ENCODE measurements at regions not wholly inside any gene's neighbourhood (a gene's known extent, or its start where the extent isn't known, plus 50 kb on each side); places are given as distances from the start of the nearest gene placed in this dataset.

DNA sequence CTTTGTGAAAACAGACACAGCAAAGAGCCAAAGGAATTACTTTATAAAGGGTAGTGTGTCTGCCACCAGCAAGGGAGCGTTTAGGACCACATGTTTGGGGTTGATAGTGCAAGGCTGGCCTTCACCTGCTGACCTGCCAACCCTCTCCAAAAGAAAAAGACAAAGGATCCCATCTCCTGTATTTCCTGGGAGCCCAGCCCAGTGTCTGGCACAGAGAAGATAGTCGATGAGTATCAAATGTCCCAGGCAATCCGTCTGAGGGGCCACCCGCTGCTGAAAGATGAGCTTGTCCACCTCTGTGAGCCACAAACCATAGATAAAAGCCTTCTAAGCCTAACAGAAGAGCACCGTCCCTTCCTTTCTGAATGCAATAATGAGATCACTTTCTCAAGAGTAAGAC lies 154.8 kb upstream of the CTNNB1 start:
- Mint-ChIP-seq H3K36me3 (no peaks in the 10 kb centered on the region), H3K4me1 (peaks cover 7% of the 10 kb centered on the region), H3K4me3 (no peak overlapping the region), H3K27me3 (ENCODE audit: insufficient read depth, low read depth) (peaks cover 3% of the 10 kb centered on the region), H3K27ac (no peak overlapping the region), H3K9me3 (peaks cover 12% of the 10 kb centered on the region)
- peaks cover 14% of the 10 kb centered on the region for H3K9me3 ChIP-seq (ENCODE audit: low read depth)
- no peaks in the 10 kb centered on the region for H3K79me2 ChIP-seq (ENCODE audit: low read depth)
- H2AFZ ChIP-seq (replicated peaks) = no peak overlapping the region
- H3F3A ChIP-seq (ENCODE audit: low read depth) = no peaks in the 10 kb centered on the region
- no peak overlapping the region for H3K9ac ChIP-seq
- no peaks in the 10 kb centered on the region for H4K20me1 ChIP-seq (ENCODE audit: low read depth)
- H3K4me1 ChIP-seq = no peaks in the 10 kb centered on the region
- no peak overlapping the region for H3K4me3 ChIP-seq
- no peak for DNase-seq (ENCODE audit: low spot score)
- no peaks in the 10 kb centered on the region for H3K27me3 ChIP-seq
- no peak overlapping the region for H3K27ac ChIP-seq
- H3K36me3 ChIP-seq = no peaks in the 10 kb centered on the region
- no peak overlapping the region for H3K4me2 ChIP-seq
- TF ChIP-seq EZH2 (IDR thresholded peaks at IDR 0.05) = no peak
- no peak for TF ChIP-seq EZH2phosphoT487 (IDR thresholded peaks at IDR 0.05)
- TF ChIP-seq, protein P1, sequence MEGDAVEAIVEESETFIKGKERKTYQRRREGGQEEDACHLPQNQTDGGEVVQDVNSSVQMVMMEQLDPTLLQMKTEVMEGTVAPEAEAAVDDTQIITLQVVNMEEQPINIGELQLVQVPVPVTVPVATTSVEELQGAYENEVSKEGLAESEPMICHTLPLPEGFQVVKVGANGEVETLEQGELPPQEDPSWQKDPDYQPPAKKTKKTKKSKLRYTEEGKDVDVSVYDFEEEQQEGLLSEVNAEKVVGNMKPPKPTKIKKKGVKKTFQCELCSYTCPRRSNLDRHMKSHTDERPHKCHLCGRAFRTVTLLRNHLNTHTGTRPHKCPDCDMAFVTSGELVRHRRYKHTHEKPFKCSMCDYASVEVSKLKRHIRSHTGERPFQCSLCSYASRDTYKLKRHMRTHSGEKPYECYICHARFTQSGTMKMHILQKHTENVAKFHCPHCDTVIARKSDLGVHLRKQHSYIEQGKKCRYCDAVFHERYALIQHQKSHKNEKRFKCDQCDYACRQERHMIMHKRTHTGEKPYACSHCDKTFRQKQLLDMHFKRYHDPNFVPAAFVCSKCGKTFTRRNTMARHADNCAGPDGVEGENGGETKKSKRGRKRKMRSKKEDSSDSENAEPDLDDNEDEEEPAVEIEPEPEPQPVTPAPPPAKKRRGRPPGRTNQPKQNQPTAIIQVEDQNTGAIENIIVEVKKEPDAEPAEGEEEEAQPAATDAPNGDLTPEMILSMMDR (IDR thresholded peaks at IDR 0.05) = no peak

DNA sequence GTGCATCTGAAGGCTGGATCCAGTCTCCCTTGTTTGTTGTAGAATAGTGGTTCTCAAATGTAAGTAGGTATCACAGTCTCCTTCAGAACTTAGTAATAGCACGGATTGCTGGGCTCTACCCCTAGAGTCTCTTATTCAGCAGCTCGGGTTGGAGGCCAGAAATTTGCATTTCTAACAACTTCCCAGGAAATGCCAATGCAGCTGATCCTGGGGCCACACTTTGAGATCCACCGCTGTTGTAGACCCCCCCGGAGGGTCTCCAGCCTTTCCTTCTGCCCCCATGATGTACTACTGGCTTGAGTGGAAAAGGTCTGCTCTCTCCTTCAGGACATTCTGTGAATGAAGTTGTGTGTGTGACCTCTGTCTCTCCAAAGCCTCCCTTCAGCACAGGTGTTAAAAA lies 153.8 kb upstream of the CTNNB1 start:
- no peak overlapping the region for H2AFZ ChIP-seq (replicated peaks)
- TF ChIP-seq, protein P1 (IDR thresholded peaks at IDR 0.05) = no peak
- no peak for TF ChIP-seq EZH2phosphoT487 (IDR thresholded peaks at IDR 0.05)
- TF ChIP-seq EZH2 (IDR thresholded peaks at IDR 0.05) = no peak
- H3K27me3 ChIP-seq = no peaks in the 10 kb centered on the region
- H3K9me3 ChIP-seq (ENCODE audit: low read depth) = peaks cover 14% of the 10 kb centered on the region
- H3K9ac ChIP-seq = no peak overlapping the region
- no peaks in the 10 kb centered on the region for H3K79me2 ChIP-seq (ENCODE audit: low read depth)
- no peak overlapping the region for H3K4me3 ChIP-seq
- peaks cover 7% of the 10 kb centered on the region for H3K4me1 Mint-ChIP-seq
- H3K36me3 ChIP-seq = no peaks in the 10 kb centered on the region
- no peak overlapping the region for H3K27ac Mint-ChIP-seq
- H3K36me3 Mint-ChIP-seq = no peaks in the 10 kb centered on the region
- H3K4me3 Mint-ChIP-seq = no peak overlapping the region
- H3K27ac ChIP-seq = no peak overlapping the region
- no peak overlapping the region for H3K4me2 ChIP-seq
- H3K9me3 Mint-ChIP-seq = peaks cover 12% of the 10 kb centered on the region
- no peaks in the 10 kb centered on the region for H4K20me1 ChIP-seq (ENCODE audit: low read depth)
- DNase-seq (ENCODE audit: low spot score) = no peak
- no peaks in the 10 kb centered on the region for H3K4me1 ChIP-seq
- H3F3A ChIP-seq (ENCODE audit: low read depth) = no peaks in the 10 kb centered on the region
- peaks cover 3% of the 10 kb centered on the region for H3K27me3 Mint-ChIP-seq (ENCODE audit: insufficient read depth, low read depth)

DNA sequence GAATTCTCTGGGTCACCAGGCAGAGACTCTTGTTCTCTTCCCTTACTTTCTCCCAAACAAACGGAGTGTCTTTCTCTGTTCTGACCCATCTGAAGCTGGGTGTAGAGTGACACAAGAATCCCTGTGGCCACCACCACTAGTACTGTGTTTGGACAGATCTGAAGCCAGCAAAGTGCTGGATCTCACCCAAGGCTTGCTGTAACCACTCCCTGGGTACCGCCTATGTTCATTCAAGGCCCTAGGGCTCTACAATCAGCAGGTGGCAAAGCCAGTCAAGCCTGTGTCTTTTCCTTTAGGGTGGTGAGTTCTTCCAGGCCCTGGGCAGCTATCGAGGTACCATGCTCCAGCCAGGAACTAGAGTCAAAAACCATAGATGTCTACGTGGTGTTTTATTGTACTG lies 149.2 kb upstream of the CTNNB1 start:
- Histone ChIP-seq H3K27ac (no peak overlapping the region), H3K9ac (no peak overlapping the region), H3K79me2 (ENCODE audit: low read depth) (no peaks in the 10 kb centered on the region), H3K4me3 (no peak overlapping the region), H3K36me3 (no peaks in the 10 kb centered on the region), H3K4me1 (no peaks in the 10 kb centered on the region), H3K27me3 (no peaks in the 10 kb centered on the region), H2AFZ (replicated peaks) (no peak overlapping the region), H3K9me3 (ENCODE audit: low read depth) (peaks cover 14% of the 10 kb centered on the region), H3K4me2 (no peak overlapping the region), H4K20me1 (ENCODE audit: low read depth) (no peaks in the 10 kb centered on the region), H3F3A (ENCODE audit: low read depth) (no peaks in the 10 kb centered on the region)
- Mint-ChIP-seq H3K36me3 (no peaks in the 10 kb centered on the region), H3K9me3 (peaks cover 12% of the 10 kb centered on the region), H3K4me1 (peaks cover 4% of the 10 kb centered on the region), H3K27me3 (ENCODE audit: insufficient read depth, low read depth) (peaks cover 3% of the 10 kb centered on the region), H3K4me3 (no peak overlapping the region), H3K27ac (no peak overlapping the region)
- DNase-seq (ENCODE audit: low spot score) = no peak
- TF ChIP-seq, protein P1 (IDR thresholded peaks at IDR 0.05) = no peak
- TF ChIP-seq EZH2 (IDR thresholded peaks at IDR 0.05) (no peak), EZH2phosphoT487 (IDR thresholded peaks at IDR 0.05) (no peak)

Data from neural progenitor cell (in vitro differentiated cells).